Esophagus muscularis mucosa (tissue), 4 donors: ENCODE measurements at regions not wholly inside any gene's neighbourhood (a gene's known extent, or its start where the extent isn't known, plus 50 kb on each side); places are given as distances from the start of the nearest gene placed in this dataset.

Experiments
- EP300 ChIP-seq: sonication (generic); formaldehyde crosslinking; IDR thresholded peaks from one replicate; pipeline ENCODE4 v1.6.1; 2017; ENCODE audit warnings: antibody characterized with exemption
- POLR2AphosphoS5 ChIP-seq, 2 donors: sonication (generic); formaldehyde crosslinking; IDR thresholded peaks; one replicate each; pipeline ENCODE4 v1.6.1; 2017; ENCODE audit warnings: antibody characterized with exemption in 2 of 2
- TF ChIP-seq, protein P1 (sequence below), 3 experiments: fragments of 200-600 bp in 2 of 3; fragments of 450-650 bp in 1 of 3; sonication (generic) in 2 of 3; IDR thresholded peaks; one replicate each; pipeline ENCODE4 v1.5.1; 2017 to 2019; ENCODE audit warnings: antibody characterized with exemption in 3 of 3, mild to moderate bottlenecking in 2 of 3, moderate library complexity in 1 of 3

DNA sequence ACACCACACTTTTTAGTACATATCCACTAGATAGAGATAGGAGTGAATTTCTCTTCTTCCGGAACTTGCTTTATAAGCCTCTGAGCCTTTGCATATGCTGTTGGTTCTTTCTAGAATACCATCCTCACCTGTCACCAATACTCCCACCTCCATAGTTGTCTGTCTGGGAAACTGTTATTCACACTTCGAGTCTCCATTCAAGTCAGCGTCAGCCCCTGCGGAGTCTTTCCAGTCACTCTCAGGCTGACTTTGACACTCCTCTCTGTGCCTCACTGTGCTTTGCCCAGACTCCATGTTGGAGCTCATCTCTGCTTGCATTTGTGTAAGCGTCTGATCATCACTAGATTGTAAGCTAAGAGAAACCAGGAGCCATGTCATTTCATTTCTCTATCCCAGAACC is 66.5 kb upstream of the NRBF2 start:
- TF ChIP-seq, protein P1, sequence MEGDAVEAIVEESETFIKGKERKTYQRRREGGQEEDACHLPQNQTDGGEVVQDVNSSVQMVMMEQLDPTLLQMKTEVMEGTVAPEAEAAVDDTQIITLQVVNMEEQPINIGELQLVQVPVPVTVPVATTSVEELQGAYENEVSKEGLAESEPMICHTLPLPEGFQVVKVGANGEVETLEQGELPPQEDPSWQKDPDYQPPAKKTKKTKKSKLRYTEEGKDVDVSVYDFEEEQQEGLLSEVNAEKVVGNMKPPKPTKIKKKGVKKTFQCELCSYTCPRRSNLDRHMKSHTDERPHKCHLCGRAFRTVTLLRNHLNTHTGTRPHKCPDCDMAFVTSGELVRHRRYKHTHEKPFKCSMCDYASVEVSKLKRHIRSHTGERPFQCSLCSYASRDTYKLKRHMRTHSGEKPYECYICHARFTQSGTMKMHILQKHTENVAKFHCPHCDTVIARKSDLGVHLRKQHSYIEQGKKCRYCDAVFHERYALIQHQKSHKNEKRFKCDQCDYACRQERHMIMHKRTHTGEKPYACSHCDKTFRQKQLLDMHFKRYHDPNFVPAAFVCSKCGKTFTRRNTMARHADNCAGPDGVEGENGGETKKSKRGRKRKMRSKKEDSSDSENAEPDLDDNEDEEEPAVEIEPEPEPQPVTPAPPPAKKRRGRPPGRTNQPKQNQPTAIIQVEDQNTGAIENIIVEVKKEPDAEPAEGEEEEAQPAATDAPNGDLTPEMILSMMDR (IDR thresholded peaks at IDR 0.05): no peak
- TF ChIP-seq POLR2AphosphoS5 (IDR thresholded peaks at IDR 0.05) (no peak), EP300 (no peak)
